ENCODE measurements at regions not wholly inside any gene's neighbourhood (a gene's known extent, or its start where the extent isn't known, plus 50 kb on each side); places are given as distances from the start of the nearest gene placed in this dataset.

DNA sequence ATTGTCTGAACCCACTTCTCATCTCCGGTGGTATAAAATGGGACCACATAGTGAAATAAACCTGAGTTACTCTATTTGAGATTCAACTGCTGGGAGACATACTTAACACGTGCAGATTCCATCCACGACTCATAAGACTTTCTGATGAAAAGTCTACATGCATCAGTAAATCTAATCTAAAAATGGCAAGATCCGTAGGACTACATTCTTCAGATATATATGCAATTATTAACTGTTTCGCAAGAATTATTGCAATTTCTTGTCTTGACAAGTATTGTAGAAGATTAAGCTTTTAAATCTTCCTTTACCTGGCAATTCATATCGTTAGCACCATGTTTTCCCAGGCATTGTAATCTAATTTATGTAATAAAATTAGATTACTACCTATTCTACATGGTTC lies 718.7 kb upstream of the CBLB start:
- TF ChIP-seq, protein P1, sequence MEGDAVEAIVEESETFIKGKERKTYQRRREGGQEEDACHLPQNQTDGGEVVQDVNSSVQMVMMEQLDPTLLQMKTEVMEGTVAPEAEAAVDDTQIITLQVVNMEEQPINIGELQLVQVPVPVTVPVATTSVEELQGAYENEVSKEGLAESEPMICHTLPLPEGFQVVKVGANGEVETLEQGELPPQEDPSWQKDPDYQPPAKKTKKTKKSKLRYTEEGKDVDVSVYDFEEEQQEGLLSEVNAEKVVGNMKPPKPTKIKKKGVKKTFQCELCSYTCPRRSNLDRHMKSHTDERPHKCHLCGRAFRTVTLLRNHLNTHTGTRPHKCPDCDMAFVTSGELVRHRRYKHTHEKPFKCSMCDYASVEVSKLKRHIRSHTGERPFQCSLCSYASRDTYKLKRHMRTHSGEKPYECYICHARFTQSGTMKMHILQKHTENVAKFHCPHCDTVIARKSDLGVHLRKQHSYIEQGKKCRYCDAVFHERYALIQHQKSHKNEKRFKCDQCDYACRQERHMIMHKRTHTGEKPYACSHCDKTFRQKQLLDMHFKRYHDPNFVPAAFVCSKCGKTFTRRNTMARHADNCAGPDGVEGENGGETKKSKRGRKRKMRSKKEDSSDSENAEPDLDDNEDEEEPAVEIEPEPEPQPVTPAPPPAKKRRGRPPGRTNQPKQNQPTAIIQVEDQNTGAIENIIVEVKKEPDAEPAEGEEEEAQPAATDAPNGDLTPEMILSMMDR (IDR thresholded peaks at IDR 0.05; ENCODE audit: unreplicated experiment), result no peak
- DNase-seq (ENCODE audit: unreplicated experiment), result no peak
- peaks cover 21% of the 10 kb centered on the region for H3K4me1 Mint-ChIP-seq (ENCODE audit: insufficient read depth, unreplicated experiment)
- H3K36me3 Mint-ChIP-seq (ENCODE audit: insufficient read depth, unreplicated experiment), result no peaks in the 10 kb centered on the region
- peak overlapping the region; percentile 66 for H3K27ac Mint-ChIP-seq (ENCODE audit: low read depth, unreplicated experiment)
- ChIA-PET POLR2A (interaction anchor here (0.6 to 1.6 kb wide), 3 partner anchors 16 to 719 kb away, joined by 3 to 5 read pairs (median 4); no protein-coding TSS in a partner anchor), CTCF (no interaction called here)
- no TSS peak for BruUV-seq (replicated peaks)
- H3K27me3 Mint-ChIP-seq (ENCODE audit: insufficient read depth, unreplicated experiment), result no peaks in the 10 kb centered on the region
- intact Hi-C loops (cut with micrococcal nuclease), result no loop called here
- no peak overlapping the region for H3K4me3 Mint-ChIP-seq (ENCODE audit: unreplicated experiment)
- H3K9me3 Mint-ChIP-seq (ENCODE audit: unreplicated experiment), result no peaks in the 10 kb centered on the region

GRCh38 chr3:106588739-106589138 lies 719.9 kb upstream of the CBLB start:
- Mint-ChIP-seq H3K36me3 (ENCODE audit: insufficient read depth, unreplicated experiment) (no peaks in the 10 kb centered on the region), H3K27ac (ENCODE audit: low read depth, unreplicated experiment) (peak overlapping the region; percentile 88), H3K4me3 (ENCODE audit: unreplicated experiment) (peak overlapping the region; percentile 46), H3K27me3 (ENCODE audit: insufficient read depth, unreplicated experiment) (no peaks in the 10 kb centered on the region), H3K9me3 (ENCODE audit: unreplicated experiment) (no peaks in the 10 kb centered on the region), H3K4me1 (ENCODE audit: insufficient read depth, unreplicated experiment) (peaks cover 21% of the 10 kb centered on the region)
- POLR2A ChIA-PET, result interaction anchor here (0.6 to 1.6 kb wide), 11 partner anchors 9 to 720 kb away, joined by 3 to 7 read pairs (median 5); partner anchors contain the start of gene CBLB
- no TSS peak for BruUV-seq (replicated peaks)
- DNase-seq (ENCODE audit: unreplicated experiment), result peak; percentile 22
- intact Hi-C loops (cut with micrococcal nuclease), result no loop called here
- CTCF ChIA-PET, result interaction anchor here (0.6 kb wide), 1 partner anchor 520 kb away, joined by 4 read pairs; no protein-coding TSS in a partner anchor
- TF ChIP-seq, protein P1 (IDR thresholded peaks at IDR 0.05; ENCODE audit: unreplicated experiment), result no peak

DNA sequence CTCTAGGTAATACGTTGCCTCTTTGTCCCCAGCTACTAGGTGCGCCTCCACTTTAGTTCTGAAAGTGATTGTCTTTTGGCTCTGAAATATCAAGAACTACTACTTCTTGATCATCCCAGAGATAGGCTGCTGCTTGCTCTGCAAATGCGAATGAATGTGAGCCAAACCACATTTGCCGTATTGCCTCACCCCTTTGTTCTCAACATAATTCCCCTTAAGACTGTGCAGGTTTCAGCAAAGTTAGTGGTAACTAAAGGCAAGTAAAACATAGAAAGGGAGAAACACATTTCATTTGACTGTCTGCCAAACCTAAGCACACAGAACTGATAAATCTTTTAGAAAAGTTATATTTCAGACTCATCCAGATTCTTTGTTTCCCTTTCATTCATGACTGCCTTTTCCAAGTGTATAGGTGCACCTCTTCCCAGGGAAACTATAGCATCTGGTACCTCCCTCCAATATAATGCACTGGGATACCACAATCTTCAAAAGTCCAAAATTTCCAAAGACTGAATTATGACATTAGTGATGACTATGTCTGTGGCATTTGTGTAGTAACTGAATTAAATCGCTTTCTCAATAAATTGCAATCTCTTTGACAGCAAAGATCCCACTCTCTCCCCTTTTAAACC lies 720.6 kb upstream of the CBLB start:
- H3K27ac Mint-ChIP-seq (ENCODE audit: low read depth, unreplicated experiment), result peak overlapping the region; percentile 88
- CTCF ChIA-PET, result interaction anchor here (0.6 kb wide), 1 partner anchor 519 kb away, joined by 4 read pairs; no protein-coding TSS in a partner anchor
- H3K36me3 Mint-ChIP-seq (ENCODE audit: insufficient read depth, unreplicated experiment), result no peaks in the 10 kb centered on the region
- H3K27me3 Mint-ChIP-seq (ENCODE audit: insufficient read depth, unreplicated experiment), result no peaks in the 10 kb centered on the region
- DNase-seq (ENCODE audit: unreplicated experiment), result peak; percentile 82
- intact Hi-C loops (cut with micrococcal nuclease), result no loop called here
- TF ChIP-seq, protein P1 (IDR thresholded peaks at IDR 0.05; ENCODE audit: unreplicated experiment), result no peak
- peaks cover 21% of the 10 kb centered on the region for H3K4me1 Mint-ChIP-seq (ENCODE audit: insufficient read depth, unreplicated experiment)
- peak overlapping the region; percentile 46 for H3K4me3 Mint-ChIP-seq (ENCODE audit: unreplicated experiment)
- no TSS peak for BruUV-seq (replicated peaks)
- no peaks in the 10 kb centered on the region for H3K9me3 Mint-ChIP-seq (ENCODE audit: unreplicated experiment)
- POLR2A ChIA-PET, result interaction anchor here (0.6 to 1.6 kb wide), 12 partner anchors 9 to 720 kb away, joined by 3 to 7 read pairs (median 4); partner anchors contain the start of gene CBLB

DNA sequence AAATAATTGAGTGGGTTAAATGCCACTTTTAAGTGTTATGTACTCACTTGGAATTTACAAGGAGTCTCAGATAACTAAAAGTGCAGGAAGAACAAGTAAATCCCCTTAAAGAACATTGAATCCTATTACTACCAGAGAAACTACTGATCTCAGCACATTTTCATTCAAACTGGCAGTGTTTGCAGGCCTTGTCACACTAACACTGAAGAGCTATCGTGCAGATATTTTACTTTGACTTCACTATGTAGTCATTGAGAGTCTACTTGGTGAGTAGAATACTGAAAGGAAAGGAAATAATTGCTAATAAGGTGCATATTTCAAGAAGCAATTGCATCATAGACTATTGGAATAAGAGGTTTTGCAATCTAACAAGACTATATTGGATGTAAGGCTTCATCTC lies 721.4 kb upstream of the CBLB start:
- peak overlapping the region; percentile 88 for H3K27ac Mint-ChIP-seq (ENCODE audit: low read depth, unreplicated experiment)
- CTCF ChIA-PET, result interaction anchor here (1.3 kb wide), 1 partner anchor 1987 kb away, joined by 4 read pairs; no protein-coding TSS in a partner anchor
- POLR2A ChIA-PET, result interaction anchor here (0.7 to 1.0 kb wide), 3 partner anchors 20 to 719 kb away, joined by 3 read pairs; no protein-coding TSS in a partner anchor
- TF ChIP-seq, protein P1 (IDR thresholded peaks at IDR 0.05; ENCODE audit: unreplicated experiment), result no peak
- no peaks in the 10 kb centered on the region for H3K9me3 Mint-ChIP-seq (ENCODE audit: unreplicated experiment)
- intact Hi-C loops (cut with micrococcal nuclease), result no loop called here
- DNase-seq (ENCODE audit: unreplicated experiment), result no peak
- no peak overlapping the region for H3K4me3 Mint-ChIP-seq (ENCODE audit: unreplicated experiment)
- peaks cover 21% of the 10 kb centered on the region for H3K4me1 Mint-ChIP-seq (ENCODE audit: insufficient read depth, unreplicated experiment)
- no TSS peak for BruUV-seq (replicated peaks)
- H3K27me3 Mint-ChIP-seq (ENCODE audit: insufficient read depth, unreplicated experiment), result no peaks in the 10 kb centered on the region
- no peaks in the 10 kb centered on the region for H3K36me3 Mint-ChIP-seq (ENCODE audit: insufficient read depth, unreplicated experiment)
